ENCODE measurements at regions not wholly inside any gene's neighbourhood (a gene's known extent, or its start where the extent isn't known, plus 50 kb on each side); places are given as distances from the start of the nearest gene placed in this dataset.

DNA sequence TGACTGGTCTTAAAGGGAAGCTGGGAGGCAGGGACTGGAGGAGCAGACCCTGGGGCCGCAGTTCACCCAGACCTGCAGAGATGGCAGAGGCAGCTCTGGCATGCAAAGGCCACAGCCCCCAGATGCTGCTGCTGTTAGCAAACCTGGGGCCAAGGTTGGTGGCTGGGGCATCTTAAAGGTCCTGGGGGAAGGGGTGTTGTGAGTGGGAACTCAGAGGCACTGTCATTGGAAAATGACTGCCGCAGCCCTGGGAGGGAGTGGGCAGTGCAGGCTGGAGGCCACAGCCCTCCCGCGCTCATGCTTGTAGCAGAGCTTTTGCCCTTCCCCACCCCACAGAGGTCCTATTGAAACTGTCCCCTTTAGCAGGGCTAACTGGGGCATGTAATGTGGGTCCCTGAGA is 111.8 kb downstream of the CTTN start:
- TF ChIP-seq, protein P1, sequence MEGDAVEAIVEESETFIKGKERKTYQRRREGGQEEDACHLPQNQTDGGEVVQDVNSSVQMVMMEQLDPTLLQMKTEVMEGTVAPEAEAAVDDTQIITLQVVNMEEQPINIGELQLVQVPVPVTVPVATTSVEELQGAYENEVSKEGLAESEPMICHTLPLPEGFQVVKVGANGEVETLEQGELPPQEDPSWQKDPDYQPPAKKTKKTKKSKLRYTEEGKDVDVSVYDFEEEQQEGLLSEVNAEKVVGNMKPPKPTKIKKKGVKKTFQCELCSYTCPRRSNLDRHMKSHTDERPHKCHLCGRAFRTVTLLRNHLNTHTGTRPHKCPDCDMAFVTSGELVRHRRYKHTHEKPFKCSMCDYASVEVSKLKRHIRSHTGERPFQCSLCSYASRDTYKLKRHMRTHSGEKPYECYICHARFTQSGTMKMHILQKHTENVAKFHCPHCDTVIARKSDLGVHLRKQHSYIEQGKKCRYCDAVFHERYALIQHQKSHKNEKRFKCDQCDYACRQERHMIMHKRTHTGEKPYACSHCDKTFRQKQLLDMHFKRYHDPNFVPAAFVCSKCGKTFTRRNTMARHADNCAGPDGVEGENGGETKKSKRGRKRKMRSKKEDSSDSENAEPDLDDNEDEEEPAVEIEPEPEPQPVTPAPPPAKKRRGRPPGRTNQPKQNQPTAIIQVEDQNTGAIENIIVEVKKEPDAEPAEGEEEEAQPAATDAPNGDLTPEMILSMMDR (IDR thresholded peaks at IDR 0.05; ENCODE audit: insufficient read depth, low read depth, low read length, missing control alignments): no peak
- no peak for DNase-seq (ENCODE audit: low read depth)

DNA sequence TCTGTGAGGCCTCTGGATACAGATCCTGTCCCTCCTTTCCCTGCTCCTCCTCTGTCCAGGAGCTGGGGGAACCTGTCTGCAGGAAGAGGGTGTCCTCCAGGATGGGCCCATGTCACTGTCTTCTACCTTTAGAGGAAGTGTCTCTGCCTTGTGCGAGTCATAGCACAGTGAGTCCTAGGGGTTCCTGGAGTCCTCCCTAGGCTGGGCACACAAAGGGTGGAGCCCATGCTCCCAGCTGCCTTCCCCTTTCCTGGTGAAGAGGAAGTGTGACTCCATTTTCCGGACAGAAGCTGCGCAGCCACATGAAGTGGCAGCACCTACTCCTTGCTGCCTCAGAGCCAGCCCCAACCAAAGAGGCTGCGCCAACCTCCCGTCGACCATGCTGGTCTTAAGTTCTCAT is 112.2 kb downstream of the CTTN start:
- no peak overlapping the region for H3K4me3 ChIP-seq (ENCODE audit: low read depth, low read length)
- TF ChIP-seq, protein P1 (IDR thresholded peaks at IDR 0.05; ENCODE audit: insufficient read depth, low read depth, low read length, missing control alignments): no peak
- DNase-seq (ENCODE audit: low read depth): no peak

More for the DNA sequence above, 111.8 kb downstream of the CTTN start:
- no peak overlapping the region for H3K4me3 ChIP-seq (ENCODE audit: low read depth, low read length)

DNA sequence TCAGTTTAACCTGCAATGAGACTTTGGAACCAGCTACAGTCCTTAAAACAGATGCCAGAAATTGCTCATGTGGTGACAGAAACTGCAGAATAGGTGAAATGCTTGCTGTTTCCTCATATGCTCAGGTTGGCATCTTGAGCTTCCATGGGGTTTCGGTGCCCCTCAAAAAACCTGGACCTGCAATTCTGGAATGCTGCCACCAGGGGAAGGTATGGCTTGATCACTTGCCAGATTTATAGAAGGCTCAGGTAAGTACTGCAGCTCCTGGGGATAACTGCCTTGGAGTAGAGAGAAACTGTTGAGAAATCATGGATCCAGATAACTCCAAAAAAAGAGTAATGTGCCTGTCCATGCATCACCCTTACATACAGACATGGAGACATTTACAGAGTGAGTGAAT is 113.0 kb downstream of the CTTN start:
- no peak overlapping the region for H3K4me3 ChIP-seq (ENCODE audit: low read depth, low read length)
- TF ChIP-seq, protein P1 (IDR thresholded peaks at IDR 0.05; ENCODE audit: insufficient read depth, low read depth, low read length, missing control alignments): no peak
- DNase-seq (ENCODE audit: low read depth): no peak

DNA sequence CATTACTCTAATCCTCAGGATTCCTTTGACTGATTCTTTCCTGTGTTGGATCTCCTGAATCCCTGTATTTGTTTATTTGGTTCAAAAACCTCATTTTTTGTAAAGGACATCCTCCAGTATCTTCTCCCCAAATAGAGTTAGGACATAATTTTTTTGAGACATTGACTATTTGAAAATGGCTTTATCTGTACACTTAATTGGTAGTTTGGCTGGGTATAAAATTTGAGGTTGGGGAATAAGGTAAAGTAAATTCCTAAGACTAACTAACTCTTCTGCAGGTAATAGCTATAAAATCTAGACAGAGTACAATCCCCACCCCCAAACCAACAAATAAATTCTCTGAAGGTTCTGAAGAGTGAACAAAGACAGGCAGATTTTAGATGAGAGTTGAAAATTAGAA is 114.4 kb downstream of the CTTN start:
- no peak overlapping the region for H3K4me3 ChIP-seq (ENCODE audit: low read depth, low read length)
- TF ChIP-seq, protein P1 (IDR thresholded peaks at IDR 0.05; ENCODE audit: insufficient read depth, low read depth, low read length, missing control alignments): no peak
- DNase-seq (ENCODE audit: low read depth): no peak

DNA sequence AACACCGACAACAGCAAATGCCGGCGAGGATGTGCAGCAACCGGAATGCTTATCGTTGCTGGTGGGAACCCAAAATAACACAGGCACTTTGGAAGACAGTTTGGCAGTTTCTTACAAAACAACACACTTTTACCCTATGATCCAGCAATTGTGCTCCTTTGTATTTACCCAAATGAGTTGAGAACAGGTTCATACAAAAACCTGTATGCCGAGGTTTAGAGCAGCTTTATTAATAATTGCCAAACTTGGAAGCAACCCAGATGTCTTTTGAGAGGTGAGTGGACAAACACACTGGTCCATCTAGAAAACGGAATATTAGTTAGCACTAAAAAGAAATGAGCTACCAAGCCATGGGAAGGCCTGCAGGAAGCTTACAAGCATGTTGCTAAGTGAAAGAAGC is 118.9 kb downstream of the CTTN start:
- DNase-seq (ENCODE audit: low read depth): no peak
- H3K4me3 ChIP-seq (ENCODE audit: low read depth, low read length): no peak overlapping the region
- TF ChIP-seq, protein P1 (IDR thresholded peaks at IDR 0.05; ENCODE audit: insufficient read depth, low read depth, low read length, missing control alignments): no peak

DNA sequence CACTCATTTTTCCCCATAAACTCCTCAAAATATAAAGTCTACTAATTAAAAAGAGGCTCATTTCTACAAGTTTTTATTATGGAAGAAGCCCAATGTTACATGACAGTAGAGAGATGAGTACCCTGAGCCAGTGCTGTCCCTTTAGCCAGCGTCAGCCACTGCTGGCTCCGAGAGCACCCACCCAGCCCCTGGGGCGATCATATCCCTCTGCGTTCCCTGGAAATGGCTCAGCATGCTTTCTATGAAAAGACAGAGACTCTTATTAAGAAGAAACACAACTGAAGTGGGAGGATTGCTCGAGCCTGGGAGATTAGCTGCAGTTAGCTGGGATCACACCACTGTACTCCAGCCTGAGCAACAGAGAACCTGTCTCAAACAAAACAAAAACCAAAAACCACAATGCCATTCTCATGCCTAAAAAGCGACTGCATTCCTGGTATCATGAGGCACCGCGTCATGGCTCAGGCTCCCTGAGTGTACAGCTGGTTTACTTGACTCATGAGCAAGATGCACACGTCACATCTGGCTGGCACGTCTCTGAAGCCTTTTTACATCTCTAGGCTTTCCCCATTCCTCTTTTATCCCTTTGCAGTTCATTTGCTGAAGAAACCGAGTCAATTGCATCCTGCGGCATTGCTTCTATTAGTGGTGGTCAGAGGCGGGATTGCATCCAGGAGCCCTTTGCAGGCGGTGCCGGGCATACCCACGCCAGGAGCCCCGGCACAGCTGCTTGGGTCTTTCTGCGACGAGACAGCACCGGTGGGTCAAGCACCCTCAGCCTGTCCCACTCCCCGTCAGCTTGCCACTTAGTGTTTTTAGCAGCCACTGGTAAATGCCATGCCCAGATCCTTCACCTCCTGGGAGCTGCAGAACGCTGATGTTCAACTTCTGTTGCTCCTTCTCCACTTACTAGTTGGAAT is 119.9 kb downstream of the CTTN start:
- DNase-seq (ENCODE audit: low read depth): peak; percentile 12
- TF ChIP-seq, protein P1 (IDR thresholded peaks at IDR 0.05; ENCODE audit: insufficient read depth, low read depth, low read length, missing control alignments): no peak
- H3K4me3 ChIP-seq (ENCODE audit: low read depth, low read length): no peak overlapping the region

Data from GM12865 (cell line).